Spleen (tissue), 7 donors: ENCODE measurements at regions not wholly inside any gene's neighbourhood (a gene's known extent, or its start where the extent isn't known, plus 50 kb on each side); places are given as distances from the start of the nearest gene placed in this dataset.

Experiments
- POLR2A ChIP-seq, 3 donors: fragments of 450-650 bp; IDR thresholded peaks; one replicate each; pipeline ENCODE4 v1.5.1; 2017; ENCODE audit warnings: antibody characterized with exemption in 3 of 3, mild to moderate bottlenecking in 1 of 3
- POLR2AphosphoS5 ChIP-seq, 3 donors: sonication (generic); formaldehyde crosslinking; IDR thresholded peaks; one replicate each; pipeline ENCODE4 v1.5.1; 2017; ENCODE audit warnings: antibody characterized with exemption in 3 of 3
- TF ChIP-seq, protein P1 (sequence below), 11 experiments: fragments of 200-600 bp in 7 of 11; fragments of 450-650 bp in 4 of 11; sonication (generic) in 4 of 11; IDR thresholded peaks in 8 of 11; conservative IDR thresholded peaks in 3 of 11; 1 replicate in 7 of 11; 2 replicates in 4 of 11; pipeline versions ENCODE4 v1.4.0 to v1.8.0; 2016 to 2021; ENCODE audit warnings: antibody characterized with exemption in 11 of 11, inconsistent platforms in 4 of 11, mild to moderate bottlenecking in 1 of 11
- donor health status: DM: no; HTN: no; CAD: no; lungs with moderate emphysema.
- donor health status: DM: no; HTN: no; CAD: no.
- donor health status: DM: no; HTN: no; CAD: no.

DNA sequence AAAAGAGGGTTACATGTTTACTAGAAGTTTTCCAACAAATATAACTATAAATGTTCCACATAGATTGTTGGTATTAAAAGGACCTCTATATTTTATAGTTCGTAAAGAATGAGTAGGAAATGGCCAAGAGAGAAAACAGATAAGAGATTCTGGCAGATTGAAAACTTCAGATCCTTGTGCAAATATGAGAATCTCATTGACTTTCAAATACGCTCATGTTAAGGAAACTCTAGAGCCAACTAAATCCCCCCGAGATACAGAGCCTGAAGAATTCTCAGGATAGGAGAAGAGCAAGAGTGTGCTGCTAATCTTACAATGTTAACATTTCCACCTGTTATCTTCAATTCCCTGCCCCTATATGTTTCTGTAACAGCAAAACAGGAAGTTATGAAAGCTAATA, 159.0 kb upstream of the OR13F1 start:
- no peak for TF ChIP-seq POLR2A (IDR thresholded peaks at IDR 0.05)
- TF ChIP-seq, protein P1, sequence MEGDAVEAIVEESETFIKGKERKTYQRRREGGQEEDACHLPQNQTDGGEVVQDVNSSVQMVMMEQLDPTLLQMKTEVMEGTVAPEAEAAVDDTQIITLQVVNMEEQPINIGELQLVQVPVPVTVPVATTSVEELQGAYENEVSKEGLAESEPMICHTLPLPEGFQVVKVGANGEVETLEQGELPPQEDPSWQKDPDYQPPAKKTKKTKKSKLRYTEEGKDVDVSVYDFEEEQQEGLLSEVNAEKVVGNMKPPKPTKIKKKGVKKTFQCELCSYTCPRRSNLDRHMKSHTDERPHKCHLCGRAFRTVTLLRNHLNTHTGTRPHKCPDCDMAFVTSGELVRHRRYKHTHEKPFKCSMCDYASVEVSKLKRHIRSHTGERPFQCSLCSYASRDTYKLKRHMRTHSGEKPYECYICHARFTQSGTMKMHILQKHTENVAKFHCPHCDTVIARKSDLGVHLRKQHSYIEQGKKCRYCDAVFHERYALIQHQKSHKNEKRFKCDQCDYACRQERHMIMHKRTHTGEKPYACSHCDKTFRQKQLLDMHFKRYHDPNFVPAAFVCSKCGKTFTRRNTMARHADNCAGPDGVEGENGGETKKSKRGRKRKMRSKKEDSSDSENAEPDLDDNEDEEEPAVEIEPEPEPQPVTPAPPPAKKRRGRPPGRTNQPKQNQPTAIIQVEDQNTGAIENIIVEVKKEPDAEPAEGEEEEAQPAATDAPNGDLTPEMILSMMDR (IDR thresholded peaks at IDR 0.05 in 8 of 11, conservative IDR thresholded peaks at IDR 0.05 in 3 of 11) = no peak
- no peak for TF ChIP-seq POLR2AphosphoS5 (IDR thresholded peaks at IDR 0.05)
